HFFc6 (cell line): ENCODE measurements at regions not wholly inside any gene's neighbourhood (a gene's known extent, or its start where the extent isn't known, plus 50 kb on each side); places are given as distances from the start of the nearest gene placed in this dataset.

Experiments used
- DNase-seq: peaks from one replicate; pipeline ENCODE4 v3.0.0-alpha.2; 2018
- H3K27ac Mint-ChIP-seq: 2 replicates; pipeline ENCODE4 v1.8.0; 2020; ENCODE audit warnings: mild to moderate bottlenecking, mixed read lengths
- H3K27me3 Mint-ChIP-seq: 2 replicates; pipeline ENCODE4 v1.8.0; 2021; ENCODE audit warnings: mild to moderate bottlenecking, moderate library complexity, mixed read lengths; ENCODE audit not compliant: insufficient read depth
- H3K36me3 Mint-ChIP-seq: 2 replicates; pipeline ENCODE4 v1.8.0; 2021; ENCODE audit warnings: low read depth, mixed read lengths
- H3K4me1 Mint-ChIP-seq: 2 replicates; pipeline ENCODE4 v1.8.0; 2020; ENCODE audit warnings: low read depth, mixed read lengths
- H3K4me3 Mint-ChIP-seq: 2 replicates; pipeline ENCODE4 v1.8.0; 2020; ENCODE audit warnings: mild to moderate bottlenecking, moderate library complexity, mixed read lengths
- H3K9me3 Mint-ChIP-seq: 2 replicates; pipeline ENCODE4 v1.8.0; 2020; ENCODE audit warnings: mild to moderate bottlenecking, mixed read lengths
- CTCF ChIP-seq: fragments of 200-600 bp; sonication (generic); IDR thresholded peaks from 2 replicates; pipeline ENCODE4 v1.5.0; 2021; ENCODE audit warnings: antibody characterized with exemption, mild to moderate bottlenecking

GRCh38 chr13:106772006-106772601 is 204.2 kb upstream of the ARGLU1 start:
- Mint-ChIP-seq H3K4me1 (no peaks in the 10 kb centered on the region), H3K4me3 (no peak overlapping the region), H3K27me3 (peaks cover 1% of the 10 kb centered on the region; the same call in 1 of the 2 replicates), H3K9me3 (peaks cover 26% of the 10 kb centered on the region), H3K36me3 (no peaks in the 10 kb centered on the region), H3K27ac (no peak overlapping the region)
- TF ChIP-seq CTCF, result no peak
- DNase-seq, result no peak

DNA sequence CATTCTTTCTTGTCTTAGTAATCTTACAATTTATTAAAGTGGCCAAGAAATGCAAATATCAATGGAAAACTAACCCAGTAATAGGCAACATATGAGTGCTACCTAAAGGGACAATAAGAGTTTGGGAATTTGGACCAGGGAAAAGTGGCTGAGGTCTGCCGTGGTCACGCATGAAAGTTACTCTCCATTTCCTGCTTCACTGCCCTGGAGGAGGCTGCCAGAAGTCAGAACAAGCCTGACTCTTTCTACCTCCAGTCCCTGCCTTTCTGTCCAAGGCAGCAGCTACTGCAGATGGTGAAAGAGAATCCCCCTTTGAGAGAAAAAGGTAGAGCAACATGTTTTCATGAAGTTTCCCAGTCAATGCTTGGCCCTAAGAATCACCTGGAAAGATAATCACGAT is 201.1 kb upstream of the ARGLU1 start:
- peaks cover 18% of the 10 kb centered on the region for H3K9me3 Mint-ChIP-seq
- H3K4me3 Mint-ChIP-seq, result no peak overlapping the region
- no peaks in the 10 kb centered on the region for H3K4me1 Mint-ChIP-seq
- no peak for DNase-seq
- no peak overlapping the region for H3K27ac Mint-ChIP-seq
- no peaks in the 10 kb centered on the region for H3K36me3 Mint-ChIP-seq
- H3K27me3 Mint-ChIP-seq, result no peaks in the 10 kb centered on the region
- no peak for TF ChIP-seq CTCF

DNA sequence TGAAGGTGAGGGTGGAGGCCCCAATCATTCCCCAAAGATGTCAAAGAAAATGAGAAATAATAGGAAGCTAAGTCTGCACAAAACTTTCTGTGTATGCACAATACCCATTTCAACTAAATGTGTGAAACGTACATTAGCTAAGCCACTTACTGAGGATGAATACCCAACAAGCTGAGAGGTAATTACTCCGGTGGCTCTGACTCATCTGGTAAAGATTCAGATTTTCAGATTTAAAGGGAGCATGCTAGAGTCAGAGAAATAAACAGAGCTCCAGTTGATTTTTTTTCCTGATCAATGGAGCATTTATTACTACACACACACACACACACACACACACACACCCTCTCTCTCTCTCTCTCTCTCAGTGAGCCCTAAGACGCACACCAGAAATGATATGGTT is 194.8 kb upstream of the ARGLU1 start:
- DNase-seq, result no peak
- Mint-ChIP-seq H3K9me3 (peaks cover 5% of the 10 kb centered on the region), H3K27me3 (peaks cover 2% of the 10 kb centered on the region), H3K4me1 (no peaks in the 10 kb centered on the region), H3K4me3 (no peak overlapping the region), H3K36me3 (no peaks in the 10 kb centered on the region), H3K27ac (no peak overlapping the region)
- TF ChIP-seq CTCF, result no peak

DNA sequence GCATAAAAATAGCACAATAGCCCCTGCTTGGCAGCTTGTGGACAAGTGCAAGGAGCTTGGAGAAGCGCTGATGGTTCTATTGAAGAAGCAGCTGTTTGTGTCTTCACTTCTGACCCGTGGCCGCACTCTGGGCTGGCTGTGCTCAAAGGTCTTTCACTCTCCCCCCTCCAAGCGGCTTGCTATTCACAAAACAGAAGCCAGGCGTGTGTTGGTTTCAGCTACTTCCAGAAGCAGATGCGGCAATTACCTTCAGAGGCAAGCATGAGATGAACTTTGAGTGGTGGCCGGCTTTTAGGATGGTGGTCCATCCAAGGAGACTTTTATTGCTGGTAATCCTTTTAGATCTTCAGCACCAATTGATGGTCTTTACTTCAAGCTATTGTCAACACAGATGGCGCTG is 188.5 kb upstream of the ARGLU1 start:
- Mint-ChIP-seq H3K4me3 (no peak overlapping the region), H3K27me3 (no peaks in the 10 kb centered on the region; the same call in 1 of the 2 replicates), H3K4me1 (no peaks in the 10 kb centered on the region), H3K27ac (no peak overlapping the region), H3K9me3 (peaks cover 9% of the 10 kb centered on the region; the same call in 1 of the 2 replicates), H3K36me3 (no peaks in the 10 kb centered on the region)
- no peak for DNase-seq
- TF ChIP-seq CTCF, result no peak

- Mint-ChIP-seq H3K27me3 (no peaks in the 10 kb centered on the region), H3K27ac (no peak overlapping the region), H3K4me1 (no peaks in the 10 kb centered on the region), H3K36me3 (no peaks in the 10 kb centered on the region), H3K4me3 (no peak overlapping the region), H3K9me3 (peaks cover 9% of the 10 kb centered on the region; the same call in 1 of the 2 replicates)
- DNase-seq, result no peak
- TF ChIP-seq CTCF, result no peak
Observed at GRCh38 chr13:106755542-106755941, 187.6 kb upstream of the ARGLU1 start.

- Mint-ChIP-seq H3K9me3 (peaks cover 9% of the 10 kb centered on the region; the same call in 1 of the 2 replicates), H3K36me3 (no peaks in the 10 kb centered on the region), H3K4me1 (no peaks in the 10 kb centered on the region), H3K4me3 (no peak overlapping the region), H3K27ac (no peak overlapping the region), H3K27me3 (no peaks in the 10 kb centered on the region)
- no peak for DNase-seq
- TF ChIP-seq CTCF, result no peak
Observed at GRCh38 chr13:106753251-106753650, 185.3 kb upstream of the ARGLU1 start.
